ENCODE measurements at regions not wholly inside any gene's neighbourhood (a gene's known extent, or its start where the extent isn't known, plus 50 kb on each side); places are given as distances from the start of the nearest gene placed in this dataset.

DNA sequence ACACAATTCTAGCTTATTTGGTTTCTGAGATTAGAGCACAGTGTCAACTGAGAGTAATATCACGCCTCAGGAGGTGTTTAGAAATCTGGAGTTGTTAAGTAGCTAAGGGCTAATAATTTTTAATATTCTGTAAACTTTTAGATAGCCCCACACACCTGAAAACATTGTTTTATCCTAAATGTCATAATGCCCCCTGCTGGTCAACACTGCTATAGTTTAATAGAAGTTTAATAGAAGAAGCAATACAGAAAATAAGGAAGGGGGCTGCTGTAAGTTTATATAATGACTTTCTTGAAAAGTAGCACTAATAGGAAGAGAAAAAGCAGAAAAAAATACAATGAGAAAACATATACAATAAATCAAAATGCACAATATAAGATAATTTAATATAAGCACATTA, 516.4 kb upstream of the PCDH11Y start:
- DNase-seq (ENCODE audit: low spot score), result peak; percentile 6
